ENCODE measurements at regions not wholly inside any gene's neighbourhood (a gene's known extent, or its start where the extent isn't known, plus 50 kb on each side); places are given as distances from the start of the nearest gene placed in this dataset.

GRCh38 chr18:69291755-69292154 is 108.9 kb upstream of the DOK6 start:
- no peak for DNase-seq
- Histone ChIP-seq H3K9ac (ENCODE audit: low read length) (no peak overlapping the region), H4K5ac (ENCODE audit: low read length) (no peak overlapping the region), H2AK5ac (ENCODE audit: low read length) (no peak overlapping the region), H3K4me1 (ENCODE audit: control insufficient read depth, low read depth, low read length) (no peaks in the 10 kb centered on the region), H3K4me2 (ENCODE audit: low read length) (no peak overlapping the region), H3K4me3 (ENCODE audit: low read length) (no peak overlapping the region), H2BK120ac (ENCODE audit: low read depth, low read length) (no peak overlapping the region), H3K18ac (ENCODE audit: low read length) (no peak overlapping the region), H3K36me3 (ENCODE audit: control insufficient read depth, insufficient read depth, low read length) (no peaks in the 10 kb centered on the region), H3K56ac (ENCODE audit: low read length) (no peak overlapping the region), H3K4ac (ENCODE audit: low read depth, low read length) (no peak overlapping the region), H3K27me3 (ENCODE audit: insufficient read depth, low read length, poor library complexity) (no peaks in the 10 kb centered on the region), H3K79me2 (ENCODE audit: control insufficient read depth, insufficient read depth, low read length) (no peaks in the 10 kb centered on the region), H3K27ac (ENCODE audit: low read depth, low read length) (no peak overlapping the region), H4K8ac (ENCODE audit: low read depth, low read length) (no peak overlapping the region), H2BK5ac (ENCODE audit: low read length) (no peak overlapping the region), H3K23ac (ENCODE audit: low read length) (no peak overlapping the region), H2BK15ac (replicated peaks; ENCODE audit: low read depth) (no peak overlapping the region), H3K79me1 (ENCODE audit: low read length) (no peaks in the 10 kb centered on the region)
- WGBS (ENCODE audit: extremely low coverage, insufficient coverage, low lambda C conversion rate) = no CpG with 5 or more reads among the region's 5 CpGs

GRCh38 chr18:69300185-69300584 is 100.5 kb upstream of the DOK6 start:
- no peak overlapping the region for H2AK5ac ChIP-seq (ENCODE audit: low read length)
- H3K4me3 ChIP-seq (ENCODE audit: low read length) = no peak overlapping the region
- DNase-seq = no peak
- no peak overlapping the region for H4K8ac ChIP-seq (ENCODE audit: low read depth, low read length)
- no peaks in the 10 kb centered on the region for H3K27me3 ChIP-seq (ENCODE audit: insufficient read depth, low read length, poor library complexity)
- no peak overlapping the region for H3K23ac ChIP-seq (ENCODE audit: low read length)
- no peaks in the 10 kb centered on the region for H3K79me2 ChIP-seq (ENCODE audit: control insufficient read depth, insufficient read depth, low read length)
- H3K56ac ChIP-seq (ENCODE audit: low read length) = no peak overlapping the region
- no peak overlapping the region for H2BK15ac ChIP-seq (replicated peaks; ENCODE audit: low read depth)
- H3K79me1 ChIP-seq (ENCODE audit: low read length) = no peaks in the 10 kb centered on the region
- no peak overlapping the region for H2BK5ac ChIP-seq (ENCODE audit: low read length)
- no peak overlapping the region for H3K4ac ChIP-seq (ENCODE audit: low read depth, low read length)
- no peak overlapping the region for H2BK120ac ChIP-seq (ENCODE audit: low read depth, low read length)
- H3K4me2 ChIP-seq (ENCODE audit: low read length) = no peak overlapping the region
- no peaks in the 10 kb centered on the region for H3K36me3 ChIP-seq (ENCODE audit: control insufficient read depth, insufficient read depth, low read length)
- no peak overlapping the region for H3K9ac ChIP-seq (ENCODE audit: low read length)
- H4K5ac ChIP-seq (ENCODE audit: low read length) = no peak overlapping the region
- WGBS (ENCODE audit: extremely low coverage, insufficient coverage, low lambda C conversion rate) = no CpG with 5 or more reads among the region's 3 CpGs
- no peak overlapping the region for H3K18ac ChIP-seq (ENCODE audit: low read length)
- no peak overlapping the region for H3K27ac ChIP-seq (ENCODE audit: low read depth, low read length)
- H3K4me1 ChIP-seq (ENCODE audit: control insufficient read depth, low read depth, low read length) = no peaks in the 10 kb centered on the region

GRCh38 chr18:69308619-69309018 is 92.1 kb upstream of the DOK6 start:
- Histone ChIP-seq H3K56ac (ENCODE audit: low read length) (no peak overlapping the region), H3K36me3 (ENCODE audit: control insufficient read depth, insufficient read depth, low read length) (no peaks in the 10 kb centered on the region), H3K79me1 (ENCODE audit: low read length) (no peaks in the 10 kb centered on the region), H3K79me2 (ENCODE audit: control insufficient read depth, insufficient read depth, low read length) (no peaks in the 10 kb centered on the region), H3K4ac (ENCODE audit: low read depth, low read length) (no peak overlapping the region), H3K27ac (ENCODE audit: low read depth, low read length) (no peak overlapping the region), H3K27me3 (ENCODE audit: insufficient read depth, low read length, poor library complexity) (no peaks in the 10 kb centered on the region), H2BK15ac (replicated peaks; ENCODE audit: low read depth) (no peak overlapping the region), H2AK5ac (ENCODE audit: low read length) (no peak overlapping the region), H3K23ac (ENCODE audit: low read length) (no peak overlapping the region), H3K9ac (ENCODE audit: low read length) (no peak overlapping the region), H3K4me2 (ENCODE audit: low read length) (no peak overlapping the region), H2BK120ac (ENCODE audit: low read depth, low read length) (no peak overlapping the region), H4K5ac (ENCODE audit: low read length) (no peak overlapping the region), H3K4me1 (ENCODE audit: control insufficient read depth, low read depth, low read length) (no peaks in the 10 kb centered on the region), H4K8ac (ENCODE audit: low read depth, low read length) (no peak overlapping the region), H3K4me3 (ENCODE audit: low read length) (no peak overlapping the region), H3K18ac (ENCODE audit: low read length) (no peak overlapping the region), H2BK5ac (ENCODE audit: low read length) (no peak overlapping the region)
- WGBS (ENCODE audit: extremely low coverage, insufficient coverage, low lambda C conversion rate) = no CpG with 5 or more reads among the region's 2 CpGs
- DNase-seq = no peak

- no peak overlapping the region for H2BK15ac ChIP-seq (replicated peaks; ENCODE audit: low read depth)
- no peaks in the 10 kb centered on the region for H3K79me2 ChIP-seq (ENCODE audit: control insufficient read depth, insufficient read depth, low read length)
- no peaks in the 10 kb centered on the region for H3K4me1 ChIP-seq (ENCODE audit: control insufficient read depth, low read depth, low read length)
- no peaks in the 10 kb centered on the region for H3K36me3 ChIP-seq (ENCODE audit: control insufficient read depth, insufficient read depth, low read length)
- no peak overlapping the region for H3K18ac ChIP-seq (ENCODE audit: low read length)
- no peaks in the 10 kb centered on the region for H3K27me3 ChIP-seq (ENCODE audit: insufficient read depth, low read length, poor library complexity)
- H3K56ac ChIP-seq (ENCODE audit: low read length) = no peak overlapping the region
- no peak overlapping the region for H2AK5ac ChIP-seq (ENCODE audit: low read length)
- H3K9ac ChIP-seq (ENCODE audit: low read length) = no peak overlapping the region
- no peak overlapping the region for H3K27ac ChIP-seq (ENCODE audit: low read depth, low read length)
- no peak overlapping the region for H3K4me2 ChIP-seq (ENCODE audit: low read length)
- no peak overlapping the region for H4K5ac ChIP-seq (ENCODE audit: low read length)
- H3K4ac ChIP-seq (ENCODE audit: low read depth, low read length) = no peak overlapping the region
- no peaks in the 10 kb centered on the region for H3K79me1 ChIP-seq (ENCODE audit: low read length)
- no peak for DNase-seq
- no peak overlapping the region for H3K4me3 ChIP-seq (ENCODE audit: low read length)
- H4K8ac ChIP-seq (ENCODE audit: low read depth, low read length) = no peak overlapping the region
- no peak overlapping the region for H2BK120ac ChIP-seq (ENCODE audit: low read depth, low read length)
- no peak overlapping the region for H3K23ac ChIP-seq (ENCODE audit: low read length)
- no peak overlapping the region for H2BK5ac ChIP-seq (ENCODE audit: low read length)
Measured at GRCh38 chr18:69326094-69326493, 74.6 kb upstream of the DOK6 start.

GRCh38 chr18:69328086-69328485 is 72.6 kb upstream of the DOK6 start:
- Histone ChIP-seq H2BK15ac (replicated peaks; ENCODE audit: low read depth) (no peak overlapping the region), H3K4me3 (ENCODE audit: low read length) (no peak overlapping the region), H4K8ac (ENCODE audit: low read depth, low read length) (no peak overlapping the region), H3K56ac (ENCODE audit: low read length) (no peak overlapping the region), H3K27ac (ENCODE audit: low read depth, low read length) (no peak overlapping the region), H2BK5ac (ENCODE audit: low read length) (no peak overlapping the region), H3K23ac (ENCODE audit: low read length) (no peak overlapping the region), H3K79me1 (ENCODE audit: low read length) (no peaks in the 10 kb centered on the region), H3K18ac (ENCODE audit: low read length) (no peak overlapping the region), H3K36me3 (ENCODE audit: control insufficient read depth, insufficient read depth, low read length) (no peaks in the 10 kb centered on the region), H2BK120ac (ENCODE audit: low read depth, low read length) (no peak overlapping the region), H3K4me1 (ENCODE audit: control insufficient read depth, low read depth, low read length) (no peaks in the 10 kb centered on the region), H3K4ac (ENCODE audit: low read depth, low read length) (no peak overlapping the region), H2AK5ac (ENCODE audit: low read length) (no peak overlapping the region), H3K9ac (ENCODE audit: low read length) (no peak overlapping the region), H3K79me2 (ENCODE audit: control insufficient read depth, insufficient read depth, low read length) (no peaks in the 10 kb centered on the region), H4K5ac (ENCODE audit: low read length) (no peak overlapping the region), H3K27me3 (ENCODE audit: insufficient read depth, low read length, poor library complexity) (no peaks in the 10 kb centered on the region), H3K4me2 (ENCODE audit: low read length) (no peak overlapping the region)
- no peak for DNase-seq
- WGBS (ENCODE audit: extremely low coverage, insufficient coverage, low lambda C conversion rate) = no CpG with 5 or more reads among the region's 13 CpGs

- Histone ChIP-seq H3K79me2 (ENCODE audit: control insufficient read depth, insufficient read depth, low read length) (no peaks in the 10 kb centered on the region), H3K18ac (ENCODE audit: low read length) (no peak overlapping the region), H2AK5ac (ENCODE audit: low read length) (no peak overlapping the region), H3K23ac (ENCODE audit: low read length) (no peak overlapping the region), H3K79me1 (ENCODE audit: low read length) (no peaks in the 10 kb centered on the region), H3K27me3 (ENCODE audit: insufficient read depth, low read length, poor library complexity) (no peaks in the 10 kb centered on the region), H3K4ac (ENCODE audit: low read depth, low read length) (no peak overlapping the region), H4K5ac (ENCODE audit: low read length) (no peak overlapping the region), H3K56ac (ENCODE audit: low read length) (no peak overlapping the region), H3K9ac (ENCODE audit: low read length) (no peak overlapping the region), H3K4me1 (ENCODE audit: control insufficient read depth, low read depth, low read length) (no peaks in the 10 kb centered on the region), H2BK15ac (replicated peaks; ENCODE audit: low read depth) (no peak overlapping the region), H3K27ac (ENCODE audit: low read depth, low read length) (no peak overlapping the region), H2BK5ac (ENCODE audit: low read length) (no peak overlapping the region), H2BK120ac (ENCODE audit: low read depth, low read length) (no peak overlapping the region), H3K4me2 (ENCODE audit: low read length) (no peak overlapping the region), H4K8ac (ENCODE audit: low read depth, low read length) (no peak overlapping the region), H3K36me3 (ENCODE audit: control insufficient read depth, insufficient read depth, low read length) (no peaks in the 10 kb centered on the region), H3K4me3 (ENCODE audit: low read length) (no peak overlapping the region)
- WGBS (ENCODE audit: extremely low coverage, insufficient coverage, low lambda C conversion rate) = no CpG with 5 or more reads among the region's 4 CpGs
- peak; percentile 33 for DNase-seq
Measured at GRCh38 chr18:69330385-69331005, 70.2 kb upstream of the DOK6 start.
